Activated T-cell treated with anti-CD3 and anti-CD28 coated beads, Interleukin-2, amount 50 U/mL, for 24 hours (primary cell): ENCODE measurements at regions not wholly inside any gene's neighbourhood (a gene's known extent, or its start where the extent isn't known, plus 50 kb on each side); places are given as distances from the start of the nearest gene placed in this dataset.
A peak's percentile ranks its signal among the peaks of the same experiment; 100 is the strongest.
"Not testable (repeated sequence)": the region's sequence is repeated elsewhere in the genome, so short reads cannot be mapped to it uniquely, and the experiment has no call there.

Source experiments
- DNase-seq: peaks from one replicate; pipeline ENCODE4 v3.0.0-alpha.2; 2020
- H3K27ac Mint-ChIP-seq: 2 replicates; pipeline ENCODE4 v1.8.0; 2020; ENCODE audit warnings: mild to moderate bottlenecking, mixed read lengths
- H3K27me3 Mint-ChIP-seq: 2 replicates; pipeline ENCODE4 v1.8.0; 2020; ENCODE audit warnings: mixed read lengths
- H3K36me3 Mint-ChIP-seq: 2 replicates; pipeline ENCODE4 v1.8.0; 2020; ENCODE audit warnings: low read depth, mixed read lengths
- H3K4me1 Mint-ChIP-seq: 2 replicates; pipeline ENCODE4 v1.8.0; 2020; ENCODE audit warnings: low read depth, mixed read lengths
- H3K4me3 Mint-ChIP-seq: 2 replicates; pipeline ENCODE4 v1.8.0; 2020; ENCODE audit warnings: mild to moderate bottlenecking, moderate library complexity, mixed read lengths
- H3K9me3 Mint-ChIP-seq: 2 replicates; pipeline ENCODE4 v1.8.0; 2020; ENCODE audit warnings: mixed read lengths

- no peaks in the 10 kb centered on the region for H3K27me3 Mint-ChIP-seq
- H3K9me3 Mint-ChIP-seq = no peaks in the 10 kb centered on the region
- no peak overlapping the region for H3K27ac Mint-ChIP-seq
- H3K4me1 Mint-ChIP-seq = peaks cover 9% of the 10 kb centered on the region
- no peak overlapping the region for H3K4me3 Mint-ChIP-seq
- no peak for DNase-seq
- peaks cover 4% of the 10 kb centered on the region for H3K36me3 Mint-ChIP-seq
Observed at GRCh38 chr16:9141813-9142212, 50.4 kb downstream of the HAPSTR1 start.

- Mint-ChIP-seq H3K4me3 (no peak overlapping the region), H3K27ac (no peak overlapping the region), H3K9me3 (no peaks in the 10 kb centered on the region), H3K27me3 (no peaks in the 10 kb centered on the region), H3K36me3 (peaks cover 4% of the 10 kb centered on the region), H3K4me1 (peaks cover 5% of the 10 kb centered on the region)
- no peak for DNase-seq
Observed at GRCh38 chr16:9144106-9144505, 52.7 kb downstream of the HAPSTR1 start.

GRCh38 chr16:9148374-9149015, 57.1 kb downstream of the HAPSTR1 start:
- Mint-ChIP-seq H3K4me1 (no peaks in the 10 kb centered on the region), H3K9me3 (no peaks in the 10 kb centered on the region), H3K27ac (no peak overlapping the region), H3K4me3 (no peak overlapping the region), H3K27me3 (peaks cover 4% of the 10 kb centered on the region), H3K36me3 (no peaks in the 10 kb centered on the region)
- no peak for DNase-seq

GRCh38 chr16:9151074-9151473, 59.6 kb downstream of the HAPSTR1 start:
- Mint-ChIP-seq H3K4me3 (no peak overlapping the region), H3K27me3 (peaks cover 24% of the 10 kb centered on the region), H3K36me3 (no peaks in the 10 kb centered on the region), H3K4me1 (no peaks in the 10 kb centered on the region), H3K27ac (no peak overlapping the region), H3K9me3 (no peaks in the 10 kb centered on the region)
- no peak for DNase-seq

- no peak for DNase-seq
- Mint-ChIP-seq H3K27me3 (peaks cover 24% of the 10 kb centered on the region), H3K4me3 (no peak overlapping the region), H3K4me1 (no peaks in the 10 kb centered on the region), H3K9me3 (no peaks in the 10 kb centered on the region), H3K27ac (no peak overlapping the region), H3K36me3 (no peaks in the 10 kb centered on the region)
Observed at GRCh38 chr16:9151597-9151996, 60.2 kb downstream of the HAPSTR1 start.

GRCh38 chr16:9152649-9153501, 61.4 kb downstream of the HAPSTR1 start:
- peaks cover 30% of the 10 kb centered on the region for H3K27me3 Mint-ChIP-seq
- no peak for DNase-seq
- no peak overlapping the region for H3K27ac Mint-ChIP-seq
- no peak overlapping the region for H3K4me3 Mint-ChIP-seq
- no peaks in the 10 kb centered on the region for H3K4me1 Mint-ChIP-seq
- no peaks in the 10 kb centered on the region for H3K9me3 Mint-ChIP-seq
- no peaks in the 10 kb centered on the region for H3K36me3 Mint-ChIP-seq

- DNase-seq = no peak
- peaks cover 30% of the 10 kb centered on the region for H3K27me3 Mint-ChIP-seq
- no peaks in the 10 kb centered on the region for H3K4me1 Mint-ChIP-seq
- H3K9me3 Mint-ChIP-seq = no peaks in the 10 kb centered on the region
- no peak overlapping the region for H3K27ac Mint-ChIP-seq
- no peak overlapping the region for H3K4me3 Mint-ChIP-seq
- no peaks in the 10 kb centered on the region for H3K36me3 Mint-ChIP-seq
Observed at GRCh38 chr16:9153502-9153864, 62.0 kb downstream of the HAPSTR1 start.

GRCh38 chr16:9154567-9155410, 63.3 kb downstream of the HAPSTR1 start:
- H3K4me3 Mint-ChIP-seq = no peak overlapping the region
- no peaks in the 10 kb centered on the region for H3K4me1 Mint-ChIP-seq
- H3K36me3 Mint-ChIP-seq = no peaks in the 10 kb centered on the region
- H3K9me3 Mint-ChIP-seq = no peaks in the 10 kb centered on the region
- no peak overlapping the region for H3K27ac Mint-ChIP-seq
- H3K27me3 Mint-ChIP-seq = peaks cover 38% of the 10 kb centered on the region
- no peak for DNase-seq

GRCh38 chr16:9155871-9156270, 64.4 kb downstream of the HAPSTR1 start:
- no peaks in the 10 kb centered on the region for H3K36me3 Mint-ChIP-seq
- no peak overlapping the region for H3K27ac Mint-ChIP-seq
- peaks cover 2% of the 10 kb centered on the region for H3K4me1 Mint-ChIP-seq
- peaks cover 47% of the 10 kb centered on the region for H3K27me3 Mint-ChIP-seq
- no peak overlapping the region for H3K4me3 Mint-ChIP-seq
- no peak for DNase-seq
- no peaks in the 10 kb centered on the region for H3K9me3 Mint-ChIP-seq

- no peaks in the 10 kb centered on the region for H3K36me3 Mint-ChIP-seq
- H3K27ac Mint-ChIP-seq = no peak overlapping the region
- no peaks in the 10 kb centered on the region for H3K9me3 Mint-ChIP-seq
- no peak overlapping the region for H3K4me3 Mint-ChIP-seq
- peaks cover 2% of the 10 kb centered on the region for H3K4me1 Mint-ChIP-seq
- peaks cover 29% of the 10 kb centered on the region for H3K27me3 Mint-ChIP-seq
- peak; percentile 50 for DNase-seq
Observed at GRCh38 chr16:9159839-9160550, 68.6 kb downstream of the HAPSTR1 start.

- Mint-ChIP-seq H3K36me3 (no peaks in the 10 kb centered on the region), H3K9me3 (no peaks in the 10 kb centered on the region), H3K27ac (no peak overlapping the region), H3K4me3 (no peak overlapping the region), H3K4me1 (peaks cover 2% of the 10 kb centered on the region), H3K27me3 (peaks cover 23% of the 10 kb centered on the region)
- no peak for DNase-seq
Observed at GRCh38 chr16:9160551-9160911, 69.1 kb downstream of the HAPSTR1 start.

GRCh38 chr16:9165681-9166080, 74.2 kb downstream of the HAPSTR1 start:
- Mint-ChIP-seq H3K36me3 (no peaks in the 10 kb centered on the region), H3K4me3 (no peak overlapping the region), H3K27me3 (peaks cover under 1% of the 10 kb centered on the region), H3K27ac (no peak overlapping the region), H3K9me3 (no peaks in the 10 kb centered on the region), H3K4me1 (no peaks in the 10 kb centered on the region)
- DNase-seq = no peak

- H3K4me1 Mint-ChIP-seq, H3K27ac Mint-ChIP-seq, DNase-seq, H3K4me3 Mint-ChIP-seq, H3K9me3 Mint-ChIP-seq, H3K36me3 Mint-ChIP-seq, H3K27me3 Mint-ChIP-seq: not testable (repeated sequence)
Observed at GRCh38 chr16:9166326-9166993, 75.0 kb downstream of the HAPSTR1 start.

- DNase-seq = no peak
- Mint-ChIP-seq H3K9me3 (no peaks in the 10 kb centered on the region), H3K36me3 (no peaks in the 10 kb centered on the region), H3K27me3 (no peaks in the 10 kb centered on the region), H3K4me1 (no peaks in the 10 kb centered on the region), H3K27ac (no peak overlapping the region), H3K4me3 (no peak overlapping the region)
Observed at GRCh38 chr16:9169094-9169493, 77.7 kb downstream of the HAPSTR1 start.
